ENCODE measurements at regions not wholly inside any gene's neighbourhood (a gene's known extent, or its start where the extent isn't known, plus 50 kb on each side); places are given as distances from the start of the nearest gene placed in this dataset.

- H3K4me1 Mint-ChIP-seq (ENCODE audit: low read depth) = no peaks in the 10 kb centered on the region
- no peaks in the 10 kb centered on the region for H3K27me3 Mint-ChIP-seq
- TF ChIP-seq, protein P1, sequence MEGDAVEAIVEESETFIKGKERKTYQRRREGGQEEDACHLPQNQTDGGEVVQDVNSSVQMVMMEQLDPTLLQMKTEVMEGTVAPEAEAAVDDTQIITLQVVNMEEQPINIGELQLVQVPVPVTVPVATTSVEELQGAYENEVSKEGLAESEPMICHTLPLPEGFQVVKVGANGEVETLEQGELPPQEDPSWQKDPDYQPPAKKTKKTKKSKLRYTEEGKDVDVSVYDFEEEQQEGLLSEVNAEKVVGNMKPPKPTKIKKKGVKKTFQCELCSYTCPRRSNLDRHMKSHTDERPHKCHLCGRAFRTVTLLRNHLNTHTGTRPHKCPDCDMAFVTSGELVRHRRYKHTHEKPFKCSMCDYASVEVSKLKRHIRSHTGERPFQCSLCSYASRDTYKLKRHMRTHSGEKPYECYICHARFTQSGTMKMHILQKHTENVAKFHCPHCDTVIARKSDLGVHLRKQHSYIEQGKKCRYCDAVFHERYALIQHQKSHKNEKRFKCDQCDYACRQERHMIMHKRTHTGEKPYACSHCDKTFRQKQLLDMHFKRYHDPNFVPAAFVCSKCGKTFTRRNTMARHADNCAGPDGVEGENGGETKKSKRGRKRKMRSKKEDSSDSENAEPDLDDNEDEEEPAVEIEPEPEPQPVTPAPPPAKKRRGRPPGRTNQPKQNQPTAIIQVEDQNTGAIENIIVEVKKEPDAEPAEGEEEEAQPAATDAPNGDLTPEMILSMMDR (IDR thresholded peaks at IDR 0.05; ENCODE audit: unreplicated experiment) = no peak
- H3K9me3 Mint-ChIP-seq (ENCODE audit: low read depth) = peaks cover 11% of the 10 kb centered on the region
- no peak overlapping the region for H3K4me3 Mint-ChIP-seq (ENCODE audit: low read depth)
- H3K27ac Mint-ChIP-seq = no peak overlapping the region
- H3K36me3 Mint-ChIP-seq (ENCODE audit: insufficient read depth) = no peaks in the 10 kb centered on the region
- no peak for DNase-seq (ENCODE audit: low spot score, unreplicated experiment)
Observed at GRCh38 chr3:20516311-20516710, 330.3 kb upstream of the SGO1 start.

GRCh38 chr3:20515834-20516233 is 329.8 kb upstream of the SGO1 start:
- no peak for DNase-seq (ENCODE audit: low spot score, unreplicated experiment)
- H3K36me3 Mint-ChIP-seq (ENCODE audit: insufficient read depth) = no peaks in the 10 kb centered on the region
- H3K27ac Mint-ChIP-seq = no peak overlapping the region
- TF ChIP-seq, protein P1 (IDR thresholded peaks at IDR 0.05; ENCODE audit: unreplicated experiment) = no peak
- H3K9me3 Mint-ChIP-seq (ENCODE audit: low read depth) = peaks cover 11% of the 10 kb centered on the region
- H3K27me3 Mint-ChIP-seq = no peaks in the 10 kb centered on the region
- no peaks in the 10 kb centered on the region for H3K4me1 Mint-ChIP-seq (ENCODE audit: low read depth)
- H3K4me3 Mint-ChIP-seq (ENCODE audit: low read depth) = no peak overlapping the region

DNA sequence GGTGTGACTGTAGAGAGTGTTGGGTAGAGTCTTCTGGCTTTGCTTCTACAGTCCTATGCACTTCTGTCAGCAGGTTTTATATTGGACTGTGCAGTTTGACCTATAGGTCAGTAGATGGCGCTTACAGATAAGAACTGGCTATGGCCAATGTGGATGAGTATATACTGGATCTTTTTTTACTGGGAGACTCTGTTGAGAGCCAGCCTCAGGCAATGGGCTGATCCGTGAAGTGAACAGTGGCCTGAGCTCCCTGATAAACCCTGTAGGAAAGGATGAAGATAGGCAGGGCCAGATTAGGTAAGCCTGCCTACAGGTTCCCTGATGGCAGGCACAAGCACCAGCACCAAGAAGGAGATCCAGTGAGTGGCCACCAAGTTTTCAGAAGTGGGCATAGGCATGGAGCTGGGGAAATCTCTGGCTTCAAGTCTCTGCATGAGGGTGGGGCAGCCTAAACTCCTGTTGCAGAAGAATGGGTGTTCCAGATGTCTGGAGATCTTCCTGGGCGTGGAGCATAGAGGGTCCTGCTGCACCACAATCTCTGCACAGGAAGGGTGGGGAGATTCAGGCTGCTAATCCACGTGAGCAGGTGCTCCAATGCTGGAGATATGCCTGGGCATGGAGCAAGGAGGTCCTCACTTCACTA is 326.0 kb upstream of the SGO1 start:
- TF ChIP-seq, protein P1 (IDR thresholded peaks at IDR 0.05; ENCODE audit: unreplicated experiment) = peak; percentile 67
- no peaks in the 10 kb centered on the region for H3K27me3 Mint-ChIP-seq
- no peaks in the 10 kb centered on the region for H3K9me3 Mint-ChIP-seq (ENCODE audit: low read depth)
- no peak overlapping the region for H3K27ac Mint-ChIP-seq
- no peaks in the 10 kb centered on the region for H3K36me3 Mint-ChIP-seq (ENCODE audit: insufficient read depth)
- no peaks in the 10 kb centered on the region for H3K4me1 Mint-ChIP-seq (ENCODE audit: low read depth)
- H3K4me3 Mint-ChIP-seq (ENCODE audit: low read depth) = no peak overlapping the region
- DNase-seq (ENCODE audit: low spot score, unreplicated experiment) = no peak

- H3K36me3 Mint-ChIP-seq (ENCODE audit: insufficient read depth) = no peaks in the 10 kb centered on the region
- no peak for DNase-seq (ENCODE audit: low spot score, unreplicated experiment)
- no peak overlapping the region for H3K4me3 Mint-ChIP-seq (ENCODE audit: low read depth)
- TF ChIP-seq, protein P1 (IDR thresholded peaks at IDR 0.05; ENCODE audit: unreplicated experiment) = no peak
- H3K4me1 Mint-ChIP-seq (ENCODE audit: low read depth) = peaks cover 4% of the 10 kb centered on the region
- no peaks in the 10 kb centered on the region for H3K27me3 Mint-ChIP-seq
- H3K27ac Mint-ChIP-seq = no peak overlapping the region
- H3K9me3 Mint-ChIP-seq (ENCODE audit: low read depth) = peaks cover 3% of the 10 kb centered on the region
Observed at GRCh38 chr3:20510396-20510795, 324.4 kb upstream of the SGO1 start.

DNA sequence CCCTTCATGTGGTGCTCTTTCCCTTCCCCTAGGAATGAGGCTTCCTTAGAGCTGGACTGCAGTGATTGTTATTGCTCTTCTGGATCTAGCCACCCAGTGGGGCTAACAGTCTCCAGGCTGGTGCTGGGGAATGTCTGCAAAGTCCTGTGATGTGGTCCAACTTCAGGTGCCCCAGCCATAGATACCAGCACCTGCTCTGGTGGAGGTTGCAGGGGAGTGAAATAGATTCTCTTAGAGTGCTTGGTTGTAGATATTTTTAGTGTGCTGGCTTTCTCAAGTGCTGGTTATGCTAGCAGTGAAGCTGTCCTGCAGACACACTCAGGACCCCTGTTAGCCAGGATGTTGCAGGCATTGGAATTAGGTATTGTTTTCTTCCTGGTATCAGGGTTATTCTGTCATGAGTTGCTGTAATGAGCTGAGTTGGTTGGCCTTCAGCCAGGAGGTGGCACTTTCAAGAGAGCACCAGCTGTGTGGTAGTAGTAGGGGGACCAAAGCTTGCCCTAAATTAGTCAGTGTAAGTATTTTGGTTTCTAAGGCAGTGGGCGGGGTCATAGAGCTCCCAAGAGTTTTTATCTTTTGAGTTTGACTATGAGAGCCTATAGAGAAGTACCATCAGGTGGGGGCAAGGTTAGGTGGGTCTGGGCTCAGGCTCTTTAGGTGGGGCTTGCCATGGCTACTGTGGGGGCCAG is 317.5 kb upstream of the SGO1 start:
- Mint-ChIP-seq H3K27ac (no peak overlapping the region), H3K9me3 (ENCODE audit: low read depth) (peaks cover 22% of the 10 kb centered on the region), H3K4me3 (ENCODE audit: low read depth) (no peak overlapping the region), H3K27me3 (no peaks in the 10 kb centered on the region), H3K36me3 (ENCODE audit: insufficient read depth) (no peaks in the 10 kb centered on the region), H3K4me1 (ENCODE audit: low read depth) (peaks cover 4% of the 10 kb centered on the region)
- DNase-seq (ENCODE audit: low spot score, unreplicated experiment) = no peak
- TF ChIP-seq, protein P1 (IDR thresholded peaks at IDR 0.05; ENCODE audit: unreplicated experiment) = no peak

Measured in progenitor cell of endocrine pancreas (in vitro differentiated cells).